Right lobe of liver (tissue), 6 donors: ENCODE measurements at regions not wholly inside any gene's neighbourhood (a gene's known extent, or its start where the extent isn't known, plus 50 kb on each side); places are given as distances from the start of the nearest gene placed in this dataset.

ENCODE experiments used
- ATAC-seq, 4 donors: fragments of 200-7000 bp; cut with Tn5 transposase; one replicate each; pipeline ENCODE4 v1.9.1; 2020; ENCODE audit warnings: mild to moderate bottlenecking in 4 of 4, moderate library complexity in 4 of 4
- DNase-seq, 3 donors: peaks; one replicate each; pipeline ENCODE4 v3.0.0-alpha.2; 2020
- H3K27ac ChIP-seq, 3 donors: fragments of 200-600 bp; one replicate each; pipeline ENCODE4 v1.8.0; 2022
- H3K27me3 ChIP-seq, 2 donors: fragments of 200-600 bp; one replicate each; pipeline ENCODE4 v1.8.0; 2022
- H3K36me3 ChIP-seq, 4 donors: fragments of 200-600 bp; sonication (generic) in 1 of 4; one replicate each; pipeline versions ENCODE4 v1.5.1 to v1.8.0; 2017 to 2022; ENCODE audit warnings: control low read depth in 1 of 4
- H3K4me1 ChIP-seq, 4 donors: fragments of 200-600 bp; sonication (generic) in 1 of 4; one replicate each; pipeline versions ENCODE4 v1.5.1 to v1.8.0; 2017 to 2022; ENCODE audit warnings: control low read depth in 1 of 4
- H3K4me3 ChIP-seq, 3 donors: fragments of 200-600 bp; one replicate each; pipeline ENCODE4 v1.8.0; 2022
- H3K9me3 ChIP-seq, 4 donors: fragments of 200-600 bp; sonication (generic) in 1 of 4; one replicate each; pipeline versions ENCODE4 v1.5.1 to v1.8.0; 2017 to 2022; ENCODE audit warnings: control low read depth in 1 of 4
- POLR2A ChIP-seq: fragments of 450-650 bp; IDR thresholded peaks from one replicate; pipeline ENCODE4 v1.6.1; 2017; ENCODE audit warnings: antibody characterized with exemption, mild to moderate bottlenecking
- WGBS: methylation state at CpG from one replicate; pipeline ENCODE4 v1.1.6; 2018; ENCODE audit warnings: low coverage, low lambda C conversion rate; ENCODE audit not compliant: insufficient coverage; ENCODE audit errors: missing lambda C conversion rate; 5-methylcytosine and 5-hydroxymethylcytosine counted together
- intact Hi-C, 2 donors: fragments of 100-400 bp; cut with DNase I; formaldehyde crosslinking; loops; one replicate each; pipeline versions ENCODE4 v1.11.2 to v1.14.1; 2022
- TF ChIP-seq, protein P1 (sequence below), 4 donors: fragments of 200-600 bp in 3 of 4; fragments of 450-650 bp in 1 of 4; IDR thresholded peaks; one replicate each; pipeline versions ENCODE4 v1.5.1 to v1.8.0; 2016 to 2022; ENCODE audit warnings: antibody characterized with exemption in 4 of 4, mild to moderate bottlenecking in 2 of 4
- donor health status: DM: no; HTN: yes; CAD: no.
- donor health status: DM: no; HTN: no; CAD: no.
- donor health status: DM: no; HTN: no; CAD: no.
- donor health status: DM: no; HTN: yes; CAD: no.
- donor health status: DM: no; HTN: yes; CAD: no.

DNA sequence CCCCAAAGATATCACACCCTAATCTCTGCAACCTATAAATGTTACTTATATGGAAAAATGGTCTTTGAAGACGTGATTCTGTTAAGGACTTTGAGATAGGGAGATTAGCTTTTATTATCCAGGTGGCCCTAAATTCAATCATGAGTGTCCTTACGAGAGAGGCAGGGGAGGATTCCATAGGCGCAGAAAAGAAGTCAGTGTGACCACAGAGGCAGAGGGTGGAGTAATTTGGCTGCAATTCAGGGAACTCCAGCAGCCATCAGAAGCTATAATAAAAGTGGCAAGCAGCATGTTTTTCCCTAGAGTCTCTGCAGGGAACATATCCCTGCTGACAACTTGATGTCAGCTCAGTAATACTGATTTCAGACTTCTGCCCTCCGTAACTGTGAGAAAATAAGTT is 315.2 kb upstream of the ROBO2 start:
- 55% methylated on average over 4 of the region's 4 CpGs for WGBS
- Histone ChIP-seq H3K27ac (no peak overlapping the region), H3K36me3 (no peaks in the 10 kb centered on the region), H3K4me3 (no peak overlapping the region), H3K9me3 (no peaks in the 10 kb centered on the region), H3K4me1 (no peaks in the 10 kb centered on the region), H3K27me3 (no peaks in the 10 kb centered on the region)
- DNase-seq (no peak), ATAC-seq (no peak)
- intact Hi-C loops, result no loop called here
- TF ChIP-seq POLR2A, result no peak
- TF ChIP-seq, protein P1, sequence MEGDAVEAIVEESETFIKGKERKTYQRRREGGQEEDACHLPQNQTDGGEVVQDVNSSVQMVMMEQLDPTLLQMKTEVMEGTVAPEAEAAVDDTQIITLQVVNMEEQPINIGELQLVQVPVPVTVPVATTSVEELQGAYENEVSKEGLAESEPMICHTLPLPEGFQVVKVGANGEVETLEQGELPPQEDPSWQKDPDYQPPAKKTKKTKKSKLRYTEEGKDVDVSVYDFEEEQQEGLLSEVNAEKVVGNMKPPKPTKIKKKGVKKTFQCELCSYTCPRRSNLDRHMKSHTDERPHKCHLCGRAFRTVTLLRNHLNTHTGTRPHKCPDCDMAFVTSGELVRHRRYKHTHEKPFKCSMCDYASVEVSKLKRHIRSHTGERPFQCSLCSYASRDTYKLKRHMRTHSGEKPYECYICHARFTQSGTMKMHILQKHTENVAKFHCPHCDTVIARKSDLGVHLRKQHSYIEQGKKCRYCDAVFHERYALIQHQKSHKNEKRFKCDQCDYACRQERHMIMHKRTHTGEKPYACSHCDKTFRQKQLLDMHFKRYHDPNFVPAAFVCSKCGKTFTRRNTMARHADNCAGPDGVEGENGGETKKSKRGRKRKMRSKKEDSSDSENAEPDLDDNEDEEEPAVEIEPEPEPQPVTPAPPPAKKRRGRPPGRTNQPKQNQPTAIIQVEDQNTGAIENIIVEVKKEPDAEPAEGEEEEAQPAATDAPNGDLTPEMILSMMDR (IDR thresholded peaks at IDR 0.05), result no peak

DNA sequence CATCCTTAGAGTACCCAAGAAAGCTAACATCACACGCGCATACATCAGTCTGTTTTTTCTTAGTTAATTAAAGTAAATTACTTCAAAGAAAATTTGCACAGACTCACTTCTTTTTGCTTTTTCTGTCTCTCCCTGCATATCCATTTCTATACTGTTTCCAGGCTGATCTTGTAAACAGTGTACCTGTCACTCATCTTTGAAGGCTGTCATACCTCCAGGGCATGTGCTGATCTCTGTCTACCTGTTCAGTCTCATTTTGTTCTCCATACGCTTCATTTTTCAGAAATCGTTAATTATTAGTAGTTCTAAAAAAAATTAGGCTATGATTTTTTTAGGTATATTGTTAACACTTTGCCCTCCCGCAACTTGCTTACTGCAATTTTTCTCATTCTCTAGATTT is 313.9 kb upstream of the ROBO2 start:
- Histone ChIP-seq H3K27ac (no peak overlapping the region), H3K27me3 (no peaks in the 10 kb centered on the region), H3K9me3 (no peaks in the 10 kb centered on the region), H3K4me1 (no peaks in the 10 kb centered on the region), H3K36me3 (no peaks in the 10 kb centered on the region), H3K4me3 (no peak overlapping the region)
- DNase-seq (no peak), ATAC-seq (no peak)
- intact Hi-C loops, result no loop called here
- no peak for TF ChIP-seq POLR2A
- TF ChIP-seq, protein P1 (IDR thresholded peaks at IDR 0.05), result no peak
- WGBS, result 98% methylated on average over 5 of the region's 5 CpGs

DNA sequence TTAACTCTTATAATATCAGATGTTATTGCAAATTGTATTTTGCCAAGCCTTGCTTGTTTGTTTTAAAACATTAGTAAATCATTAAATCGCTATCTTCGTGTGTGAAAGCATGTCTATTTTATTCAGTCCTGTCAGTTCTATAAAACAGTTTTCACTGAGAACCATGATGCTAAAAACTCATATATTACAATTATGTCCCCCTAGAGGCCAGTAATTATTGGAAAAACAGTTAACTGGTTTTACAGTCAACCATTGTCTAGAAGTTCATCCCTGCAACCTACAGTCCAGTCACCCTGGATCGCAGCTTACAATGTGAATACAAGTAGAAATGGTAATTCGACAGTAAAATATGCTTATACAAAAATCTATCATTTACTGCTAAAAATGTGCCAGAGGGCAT is 311.5 kb upstream of the ROBO2 start:
- no peak overlapping the region for H3K4me3 ChIP-seq
- 54% methylated on average over 4 of the region's 4 CpGs for WGBS
- H3K36me3 ChIP-seq, result no peaks in the 10 kb centered on the region
- DNase-seq (no peak), ATAC-seq (no peak)
- H3K4me1 ChIP-seq, result no peaks in the 10 kb centered on the region
- H3K9me3 ChIP-seq, result no peaks in the 10 kb centered on the region
- intact Hi-C loops, result no loop called here
- TF ChIP-seq, protein P1 (IDR thresholded peaks at IDR 0.05), result peak in 1 of 4 donors; percentile 6
- TF ChIP-seq POLR2A, result no peak
- no peaks in the 10 kb centered on the region for H3K27me3 ChIP-seq
- no peak overlapping the region for H3K27ac ChIP-seq

DNA sequence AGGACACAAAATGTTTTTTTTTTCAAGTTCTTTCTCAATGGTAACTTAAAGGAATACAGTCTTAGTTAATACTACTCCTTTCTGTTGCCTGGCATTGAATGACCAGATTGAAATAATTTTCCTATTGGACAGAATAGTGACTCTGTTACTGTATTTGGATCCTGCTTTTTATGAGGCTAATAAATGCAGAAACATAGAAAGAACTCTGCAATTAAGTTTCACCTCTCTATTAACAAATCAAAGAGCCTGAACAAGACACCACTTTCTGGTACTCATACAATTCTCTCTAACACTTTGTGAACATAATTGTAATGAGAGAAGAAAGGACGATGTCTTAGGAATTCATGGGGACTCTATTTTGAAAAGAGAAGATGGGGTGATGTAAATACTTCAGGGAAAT is 308.4 kb upstream of the ROBO2 start:
- Histone ChIP-seq H3K4me1 (no peaks in the 10 kb centered on the region), H3K27ac (no peak overlapping the region), H3K36me3 (no peaks in the 10 kb centered on the region), H3K9me3 (no peaks in the 10 kb centered on the region), H3K27me3 (no peaks in the 10 kb centered on the region), H3K4me3 (no peak overlapping the region)
- DNase-seq, result no peak
- TF ChIP-seq, protein P1 (IDR thresholded peaks at IDR 0.05), result no peak
- TF ChIP-seq POLR2A, result no peak
- intact Hi-C loops, result no loop called here
- WGBS, result 83% methylated on average over 1 of the region's 1 CpG
- no peak for ATAC-seq
